Left lung (tissue), 4 donors: ENCODE measurements at regions not wholly inside any gene's neighbourhood (a gene's known extent, or its start where the extent isn't known, plus 50 kb on each side); places are given as distances from the start of the nearest gene placed in this dataset.

Experiments
- ATAC-seq: fragments of 200-7000 bp; cut with Tn5 transposase; one replicate; pipeline ENCODE4 v1.9.1; 2020; ENCODE audit warnings: moderate library complexity
- DNase-seq, 4 donors: peaks; one replicate each; pipeline ENCODE4 v3.0.0-alpha.2; 2013 to 2020
- H3K27ac ChIP-seq, 2 donors: fragments of 200-600 bp; sonication (generic) in 1 of 2; one replicate each; pipeline versions ENCODE4 v1.5.0 to v1.8.0; 2020 to 2021
- H3K27me3 ChIP-seq, 2 donors: fragments of 200-600 bp; sonication (generic) in 1 of 2; one replicate each; pipeline versions ENCODE4 v1.5.0 to v1.8.0; 2020 to 2021
- H3K36me3 ChIP-seq, 2 donors: fragments of 200-600 bp; sonication (generic) in 1 of 2; one replicate each; pipeline versions ENCODE4 v1.5.0 to v1.8.0; 2020 to 2021
- H3K4me1 ChIP-seq, 2 donors: fragments of 200-600 bp; one replicate each; pipeline ENCODE4 v1.8.0; 2021
- H3K4me3 ChIP-seq, 2 donors: fragments of 200-600 bp; sonication (generic) in 1 of 2; one replicate each; pipeline versions ENCODE4 v1.5.0 to v1.8.0; 2020 to 2021; ENCODE audit warnings: mild to moderate bottlenecking in 1 of 2
- H3K9me3 ChIP-seq, 2 donors: fragments of 200-600 bp; sonication (generic) in 1 of 2; one replicate each; pipeline versions ENCODE4 v1.5.0 to v1.8.0; 2020 to 2021
- intact Hi-C, 2 donors: fragments of 100-400 bp; cut with DNase I; formaldehyde crosslinking; loops; one replicate each; pipeline versions ENCODE4 v1.11.2 to v1.14.2; 2022
- TF ChIP-seq, protein P1 (sequence below), 2 donors: fragments of 200-600 bp; sonication (generic) in 1 of 2; IDR thresholded peaks; one replicate each; pipeline versions ENCODE4 v1.5.0 to v1.8.0; 2021; ENCODE audit warnings: antibody characterized with exemption in 2 of 2
- donor health status: DM: no; HTN: yes; CAD: no.
- donor health status: DM: no; HTN: no; CAD: no.

DNA sequence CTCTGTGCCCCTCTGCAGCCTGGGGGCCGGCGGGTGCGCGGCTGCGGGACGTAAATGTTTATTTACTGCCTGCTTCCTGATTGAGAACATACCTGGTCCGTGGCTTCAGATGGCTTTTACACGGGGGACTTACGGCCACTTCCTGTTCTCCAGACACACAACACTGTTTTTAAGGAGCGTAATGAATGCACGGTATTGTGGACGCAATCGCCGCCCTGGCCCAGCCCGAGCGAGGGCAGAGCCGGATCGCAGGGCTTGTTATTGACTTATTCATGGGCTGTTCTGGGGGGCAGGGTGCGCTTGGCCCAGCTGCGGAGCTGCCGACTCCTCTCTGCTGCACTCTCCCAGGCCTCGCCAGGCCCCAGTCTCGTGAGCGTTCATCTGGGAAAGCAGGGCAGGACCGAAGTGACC is 52.8 kb upstream of the ACTRT2 start:
- Histone ChIP-seq H3K36me3 (no peaks in the 10 kb centered on the region), H3K9me3 (no peaks in the 10 kb centered on the region), H3K4me1 (no peaks in the 10 kb centered on the region), H3K27me3 (peaks cover 0 to 69% of the 10 kb centered on the region in 2 donors), H3K27ac (no peak overlapping the region), H3K4me3 (no peak overlapping the region)
- ATAC-seq (no peak), DNase-seq (peak in 2 of 4 donors; percentile 52 to 61)
- intact Hi-C loops: no loop called here
- TF ChIP-seq, protein P1, sequence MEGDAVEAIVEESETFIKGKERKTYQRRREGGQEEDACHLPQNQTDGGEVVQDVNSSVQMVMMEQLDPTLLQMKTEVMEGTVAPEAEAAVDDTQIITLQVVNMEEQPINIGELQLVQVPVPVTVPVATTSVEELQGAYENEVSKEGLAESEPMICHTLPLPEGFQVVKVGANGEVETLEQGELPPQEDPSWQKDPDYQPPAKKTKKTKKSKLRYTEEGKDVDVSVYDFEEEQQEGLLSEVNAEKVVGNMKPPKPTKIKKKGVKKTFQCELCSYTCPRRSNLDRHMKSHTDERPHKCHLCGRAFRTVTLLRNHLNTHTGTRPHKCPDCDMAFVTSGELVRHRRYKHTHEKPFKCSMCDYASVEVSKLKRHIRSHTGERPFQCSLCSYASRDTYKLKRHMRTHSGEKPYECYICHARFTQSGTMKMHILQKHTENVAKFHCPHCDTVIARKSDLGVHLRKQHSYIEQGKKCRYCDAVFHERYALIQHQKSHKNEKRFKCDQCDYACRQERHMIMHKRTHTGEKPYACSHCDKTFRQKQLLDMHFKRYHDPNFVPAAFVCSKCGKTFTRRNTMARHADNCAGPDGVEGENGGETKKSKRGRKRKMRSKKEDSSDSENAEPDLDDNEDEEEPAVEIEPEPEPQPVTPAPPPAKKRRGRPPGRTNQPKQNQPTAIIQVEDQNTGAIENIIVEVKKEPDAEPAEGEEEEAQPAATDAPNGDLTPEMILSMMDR (IDR thresholded peaks at IDR 0.05): no peak

DNA sequence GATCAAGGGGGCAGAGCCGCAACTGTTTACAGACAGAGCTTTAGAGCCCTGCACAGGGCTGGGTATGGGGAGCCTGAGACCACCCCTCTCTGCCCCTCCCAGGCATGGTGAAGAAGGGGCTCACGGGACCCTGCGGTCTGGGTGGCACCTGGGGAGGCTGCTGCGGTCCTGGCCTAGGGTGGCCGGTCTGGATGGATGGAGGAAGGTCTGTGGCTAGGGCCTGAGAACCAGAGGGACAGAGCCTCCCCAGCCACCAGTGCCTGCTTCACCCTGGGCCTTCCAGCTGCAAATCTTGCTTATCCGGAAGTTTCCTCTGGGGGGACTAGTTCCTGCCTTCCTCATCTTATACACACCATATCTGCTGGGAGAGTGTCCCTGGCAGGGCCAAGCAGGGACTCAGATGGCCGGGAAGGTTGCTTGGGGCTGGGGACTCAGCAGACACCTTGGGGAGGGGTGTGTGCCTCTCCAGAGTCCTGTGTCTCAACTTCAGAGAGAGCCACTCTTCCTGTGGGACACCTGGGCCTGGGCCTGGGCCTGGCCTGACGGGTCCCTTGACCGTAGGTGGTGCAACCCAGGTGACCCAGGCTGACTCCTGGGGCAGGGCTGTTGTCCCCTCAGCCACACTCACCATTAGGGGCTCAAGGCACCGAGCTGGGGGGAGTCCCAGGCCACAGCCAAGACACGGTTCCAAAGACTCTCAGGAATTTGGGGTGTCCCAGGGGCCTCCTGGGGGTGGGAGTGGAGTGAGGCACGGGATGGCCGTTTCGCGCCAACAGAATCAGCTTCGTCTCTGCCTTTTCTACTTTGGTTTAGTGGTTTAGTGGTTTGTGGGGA is 52.0 kb upstream of the ACTRT2 start:
- no peak for ATAC-seq
- DNase-seq: peak in 1 of 4 donors; percentile 62
- Histone ChIP-seq H3K4me1 (no peaks in the 10 kb centered on the region), H3K27me3 (peaks cover 0 to 76% of the 10 kb centered on the region in 2 donors), H3K9me3 (no peaks in the 10 kb centered on the region), H3K36me3 (no peaks in the 10 kb centered on the region), H3K4me3 (no peak overlapping the region), H3K27ac (no peak overlapping the region)
- TF ChIP-seq, protein P1 (IDR thresholded peaks at IDR 0.05): no peak
- intact Hi-C loops: no loop called here

DNA sequence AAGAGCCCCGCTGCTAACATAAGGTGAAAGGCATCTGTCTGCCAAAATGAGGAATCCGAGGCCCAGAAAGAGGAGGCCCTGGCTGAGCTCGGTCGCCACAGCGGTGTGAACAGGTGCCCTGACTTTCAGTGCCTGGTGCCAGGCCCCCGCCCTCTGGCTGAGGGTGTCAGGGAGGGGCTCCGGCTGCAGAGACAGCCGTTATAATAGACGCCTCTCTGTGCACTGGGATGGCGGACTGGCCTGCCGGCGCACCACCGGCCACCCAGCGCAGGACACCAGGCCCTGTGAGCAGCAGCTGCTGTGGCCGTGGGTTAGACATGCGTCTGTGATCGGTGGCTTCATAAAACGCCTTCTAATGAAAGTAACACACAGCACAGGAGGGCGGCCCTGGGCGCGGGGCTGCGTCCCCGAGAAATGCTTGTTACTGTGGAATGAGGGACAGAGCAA is 51.4 kb upstream of the ACTRT2 start:
- H3K27ac ChIP-seq: no peak overlapping the region
- TF ChIP-seq, protein P1 (IDR thresholded peaks at IDR 0.05): no peak

DNA sequence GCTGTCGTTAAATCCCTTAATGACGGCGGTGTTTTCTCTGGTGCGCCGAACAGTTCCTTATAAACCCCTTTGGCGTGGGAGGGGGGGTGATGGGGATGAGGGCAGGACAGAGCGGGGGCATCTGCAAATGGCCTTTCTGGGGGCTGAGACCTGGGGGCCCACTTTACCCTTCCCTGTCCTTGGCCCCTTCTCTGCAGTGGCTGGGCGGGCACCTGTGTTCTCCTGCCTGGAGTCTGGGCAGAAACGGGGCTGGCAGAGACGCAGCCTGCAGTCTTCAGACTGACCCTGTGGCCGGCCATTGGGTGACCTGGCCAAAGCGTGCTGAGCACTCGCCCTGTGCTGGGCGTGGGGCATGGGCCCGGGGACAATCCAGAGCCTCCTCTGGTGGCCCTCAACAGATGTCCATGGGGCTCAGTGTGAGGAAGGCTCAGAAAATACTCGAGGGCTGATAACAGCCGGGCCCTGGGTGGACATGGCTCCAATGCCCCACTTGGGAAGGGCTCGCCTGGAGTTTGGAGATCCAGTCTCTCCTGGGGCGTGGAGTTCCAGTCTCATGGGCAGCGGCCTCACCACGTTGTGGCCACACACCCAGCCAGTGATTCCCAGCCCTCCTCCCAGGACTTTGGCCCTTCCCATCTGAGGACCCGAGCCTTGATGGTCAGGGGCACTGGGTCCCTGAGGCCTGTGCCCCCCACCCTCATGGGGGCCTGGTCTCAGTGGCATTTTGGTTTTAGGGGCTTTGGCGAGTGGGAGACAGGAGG is 50.8 kb upstream of the ACTRT2 start:
- TF ChIP-seq, protein P1 (IDR thresholded peaks at IDR 0.05): no peak
- Histone ChIP-seq H3K9me3 (no peaks in the 10 kb centered on the region), H3K27me3 (peaks cover 0 to 77% of the 10 kb centered on the region in 2 donors), H3K4me1 (no peaks in the 10 kb centered on the region), H3K27ac (no peak overlapping the region), H3K4me3 (no peak overlapping the region), H3K36me3 (no peaks in the 10 kb centered on the region)
- ATAC-seq (no peak), DNase-seq (peak in 1 of 4 donors; percentile 60)
- intact Hi-C loops: no loop called here

More for the DNA sequence above, 51.4 kb upstream of the ACTRT2 start:
- H3K27me3 ChIP-seq: peaks cover 0 to 77% of the 10 kb centered on the region in 2 donors
- H3K36me3 ChIP-seq: no peaks in the 10 kb centered on the region
- DNase-seq (peak in 1 of 4 donors; percentile 74), ATAC-seq (no peak)
- no peak overlapping the region for H3K4me3 ChIP-seq
- intact Hi-C loops: no loop called here
- no peaks in the 10 kb centered on the region for H3K9me3 ChIP-seq
- H3K4me1 ChIP-seq: no peaks in the 10 kb centered on the region

DNA sequence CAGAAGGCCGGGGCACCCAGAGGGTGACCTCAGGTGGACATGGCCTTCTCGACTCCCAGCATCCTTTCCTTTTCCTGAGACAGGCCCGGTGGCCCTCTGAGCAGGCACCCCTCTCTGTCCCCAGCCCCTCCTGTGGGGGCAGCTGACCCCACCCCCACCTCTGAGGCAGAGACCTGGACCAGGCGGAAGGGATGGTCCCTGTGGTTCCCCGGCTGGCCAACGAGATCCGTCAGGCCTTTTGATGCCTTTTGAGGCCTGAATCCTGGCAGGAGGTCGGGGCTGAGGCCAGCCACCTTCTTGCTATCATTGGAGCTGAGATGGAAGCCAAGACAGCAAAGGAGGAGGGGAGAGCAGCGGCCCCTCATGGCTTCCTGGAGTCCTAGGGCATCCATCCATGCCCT is 50.2 kb upstream of the ACTRT2 start:
- ATAC-seq: no peak
- peaks cover 0 to 77% of the 10 kb centered on the region in 2 donors for H3K27me3 ChIP-seq
- no peak overlapping the region for H3K4me3 ChIP-seq
- no peak overlapping the region for H3K27ac ChIP-seq
- no peaks in the 10 kb centered on the region for H3K4me1 ChIP-seq
- H3K36me3 ChIP-seq: no peaks in the 10 kb centered on the region
- intact Hi-C loops: no loop called here
- TF ChIP-seq, protein P1 (IDR thresholded peaks at IDR 0.05): no peak
- no peaks in the 10 kb centered on the region for H3K9me3 ChIP-seq
- peak in 1 of 4 donors; percentile 49 for DNase-seq
